Fibroblast of lung (primary cell): ENCODE measurements at regions not wholly inside any gene's neighbourhood (a gene's known extent, or its start where the extent isn't known, plus 50 kb on each side); places are given as distances from the start of the nearest gene placed in this dataset.

Source experiments
- EZH2 ChIP-seq: IDR thresholded peaks from 2 replicates; pipeline ENCODE4 v1.5.1; 2012; ENCODE audit warnings: low read length, control low read depth, mild to moderate bottlenecking; ENCODE audit errors: missing control alignments
- TF ChIP-seq, protein P1 (sequence below), 2 donors: IDR thresholded peaks in 1 of 2; conservative IDR thresholded peaks in 1 of 2; 1 replicate in 1 of 2; 2 replicates in 1 of 2; pipeline ENCODE4 v1.5.1; 2011 to 2012; ENCODE audit warnings: low read length in 2 of 2, control low read depth in 1 of 2, inconsistent platforms in 1 of 2, low read depth in 1 of 2, mild to moderate bottlenecking in 1 of 2

DNA sequence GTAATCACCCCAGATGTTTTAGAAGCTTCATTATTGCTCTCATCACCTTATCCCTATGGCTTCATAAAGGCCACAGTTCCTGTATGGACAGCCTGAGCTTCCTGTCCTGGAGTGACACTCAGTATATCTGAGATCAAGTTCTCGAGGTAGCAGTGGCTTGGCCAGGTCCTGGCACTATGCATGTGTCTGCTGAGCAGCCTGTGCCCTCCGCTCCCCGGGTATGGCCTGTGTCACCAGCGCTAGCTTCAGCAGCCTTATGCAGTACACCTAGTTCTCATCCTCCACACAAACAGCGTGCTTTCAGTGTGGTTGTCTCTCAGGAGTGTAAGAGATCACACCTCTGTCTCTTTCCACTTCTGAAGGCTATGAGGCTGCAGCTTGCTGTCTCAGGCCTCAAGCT lies 514.7 kb downstream of the DIRAS2 start:
- TF ChIP-seq, protein P1, sequence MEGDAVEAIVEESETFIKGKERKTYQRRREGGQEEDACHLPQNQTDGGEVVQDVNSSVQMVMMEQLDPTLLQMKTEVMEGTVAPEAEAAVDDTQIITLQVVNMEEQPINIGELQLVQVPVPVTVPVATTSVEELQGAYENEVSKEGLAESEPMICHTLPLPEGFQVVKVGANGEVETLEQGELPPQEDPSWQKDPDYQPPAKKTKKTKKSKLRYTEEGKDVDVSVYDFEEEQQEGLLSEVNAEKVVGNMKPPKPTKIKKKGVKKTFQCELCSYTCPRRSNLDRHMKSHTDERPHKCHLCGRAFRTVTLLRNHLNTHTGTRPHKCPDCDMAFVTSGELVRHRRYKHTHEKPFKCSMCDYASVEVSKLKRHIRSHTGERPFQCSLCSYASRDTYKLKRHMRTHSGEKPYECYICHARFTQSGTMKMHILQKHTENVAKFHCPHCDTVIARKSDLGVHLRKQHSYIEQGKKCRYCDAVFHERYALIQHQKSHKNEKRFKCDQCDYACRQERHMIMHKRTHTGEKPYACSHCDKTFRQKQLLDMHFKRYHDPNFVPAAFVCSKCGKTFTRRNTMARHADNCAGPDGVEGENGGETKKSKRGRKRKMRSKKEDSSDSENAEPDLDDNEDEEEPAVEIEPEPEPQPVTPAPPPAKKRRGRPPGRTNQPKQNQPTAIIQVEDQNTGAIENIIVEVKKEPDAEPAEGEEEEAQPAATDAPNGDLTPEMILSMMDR (conservative IDR thresholded peaks at IDR 0.05 in 1 of 2, IDR thresholded peaks at IDR 0.05 in 1 of 2; ENCODE audit: low read depth in 1 of 2, low read length in 2 of 2): no peak
- TF ChIP-seq EZH2: no peak
